Sigmoid colon (tissue), 4 donors: ENCODE measurements at regions not wholly inside any gene's neighbourhood (a gene's known extent, or its start where the extent isn't known, plus 50 kb on each side); places are given as distances from the start of the nearest gene placed in this dataset.
"Not testable (repeated sequence)": the region's sequence is repeated elsewhere in the genome, so short reads cannot be mapped to it uniquely, and the experiment has no call there.

Experiments
- CTCF ChIP-seq, 4 experiments: fragments of 450-650 bp in 3 of 4; fragments of 200-600 bp in 1 of 4; IDR thresholded peaks; one replicate each; pipeline ENCODE4 v1.5.1; 2016 to 2019; ENCODE audit warnings: antibody characterized with exemption in 4 of 4, mild to moderate bottlenecking in 3 of 4, moderate library complexity in 2 of 4
- POLR2A ChIP-seq, 2 donors: fragments of 450-650 bp; IDR thresholded peaks; one replicate each; pipeline ENCODE4 v1.6.1; 2016; ENCODE audit warnings: antibody characterized with exemption in 2 of 2, mild to moderate bottlenecking in 2 of 2, moderate library complexity in 2 of 2
- POLR2AphosphoS5 ChIP-seq, 4 donors: sonication (generic); formaldehyde crosslinking; IDR thresholded peaks; one replicate each; pipeline ENCODE4 v1.6.1; 2017; ENCODE audit warnings: antibody characterized with exemption in 4 of 4

- not testable (repeated sequence) for TF ChIP-seq CTCF, POLR2AphosphoS5, POLR2A (IDR thresholded peaks at IDR 0.05)
Measured at GRCh38 chr7:131823961-131824440, 267.6 kb upstream of the PODXL start.
